GM12891 (cell line): ENCODE measurements at regions not wholly inside any gene's neighbourhood (a gene's known extent, or its start where the extent isn't known, plus 50 kb on each side); places are given as distances from the start of the nearest gene placed in this dataset.

Experiments used
- POLR2AphosphoS5 ChIP-seq: IDR thresholded peaks from 2 replicates; pipeline ENCODE4 v1.6.1; 2011; ENCODE audit warnings: low read depth, low read length, control low read depth
- POU2F2 ChIP-seq: IDR thresholded peaks from 2 replicates; pipeline ENCODE4 v1.6.1; 2011; ENCODE audit warnings: low read depth, mild to moderate bottlenecking, control low read depth, low read length, moderate library complexity
- SPI1 ChIP-seq: IDR thresholded peaks from 2 replicates; pipeline ENCODE4 v1.6.1; 2011; ENCODE audit warnings: low read depth, low read length, control low read depth
- TAF1 ChIP-seq: IDR thresholded peaks from 2 replicates; pipeline ENCODE4 v1.6.1; 2011; ENCODE audit warnings: low read depth, low read length, control low read depth

GRCh38 chr9:115757461-115757860 is 396.1 kb upstream of the PAPPA start:
- TF ChIP-seq SPI1 (no peak), TAF1 (no peak), POU2F2 (no peak), POLR2AphosphoS5 (no peak)
